HCT116 (cell line): ENCODE measurements at regions not wholly inside any gene's neighbourhood (a gene's known extent, or its start where the extent isn't known, plus 50 kb on each side); places are given as distances from the start of the nearest gene placed in this dataset.

Experiments
- ATAC-seq: fragments of 200-7000 bp; cut with Tn5 transposase; 2 replicates; pipeline ENCODE4 v1.9.1; 2020; ENCODE audit warnings: mild to moderate bottlenecking, moderate library complexity
- BruUV-seq: library from RNA; stranded (reverse); fragments of 400-500 nt; replicated peaks from 2 replicates; lab custom pipeline; 2021; lab: Mats Ljungman, UMichigan
- CTCF ChIA-PET: fragments of 300-600 bp; sonication (Branson Sonifier 250); formaldehyde crosslinking; loops from one replicate; lab custom pipeline; 2021; ENCODE audit warnings: antibody characterized with exemption; lab: Charles Lee
- POLR2A ChIA-PET: fragments of 300-600, 350-600 bp; sonication (Branson Sonifier 250); formaldehyde crosslinking; loops from one replicate; lab custom pipeline; 2021; ENCODE audit warnings: antibody characterized with exemption; lab: Charles Lee
- RAD21 ChIA-PET, 2 experiments: fragments of 300-600 bp; sonication (Branson Sonifier 250); formaldehyde crosslinking; loops; one replicate each; lab custom pipeline; 2023; ENCODE audit warnings: low total read pairs in 2 of 2; ENCODE audit not compliant: uncharacterized antibody in 2 of 2, unreplicated experiment in 2 of 2, low non-redundant PET in 1 of 2; lab: Charles Lee
- DNase-seq: peaks from one replicate; pipeline ENCODE4 v3.0.0-alpha.2; 2010; ENCODE audit warnings: low read depth, low spot score
- H2AFZ ChIP-seq: fragments of 200-600 bp; shearing (Covaris generic), sonication (generic); 2 replicates; pipeline ENCODE4 v1.6.1; 2017; ENCODE audit warnings: low read depth, mixed run types, mixed read lengths, antibody characterized with exemption, low read length; ENCODE audit not compliant: poor library complexity, severe bottlenecking
- H3K27ac ChIP-seq: 2 replicates; pipeline ENCODE4 v1.5.1; 2012; ENCODE audit warnings: low read depth, low read length
- H3K27me3 ChIP-seq: fragments of 200-600 bp; sonication (generic); 2 replicates; pipeline ENCODE4 v1.6.1; 2016; ENCODE audit warnings: mixed run types, low read length, mixed read lengths; ENCODE audit not compliant: insufficient read depth
- H3K36me3 ChIP-seq, 2 experiments: fragments of 200-500 bp in 1 of 2; fragments of 200-600 bp in 1 of 2; sonication (Bioruptor generic) in 1 of 2; sonication (generic) in 1 of 2; 2 replicates each; pipeline versions ENCODE4 v1.5.1 to v1.6.1; 2014 to 2016; ENCODE audit warnings: low read length in 2 of 2, inconsistent platforms in 1 of 2, mixed read lengths in 1 of 2, mixed run types in 1 of 2; ENCODE audit not compliant: insufficient read depth in 2 of 2, control insufficient read depth in 1 of 2
- H3K4me1 ChIP-seq, 2 experiments: fragments of 200-600 bp in 1 of 2; sonication (generic) in 1 of 2; 2 replicates each; pipeline versions ENCODE4 v1.5.1 to v1.6.1; 2012 to 2017; ENCODE audit warnings: low read length in 2 of 2, inconsistent platforms in 1 of 2, mild to moderate bottlenecking in 1 of 2, mixed read lengths in 1 of 2, mixed run types in 1 of 2, moderate library complexity in 1 of 2; ENCODE audit not compliant: insufficient read depth in 2 of 2, control insufficient read depth in 1 of 2
- H3K4me2 ChIP-seq: fragments of 200-600 bp; sonication (generic); 2 replicates; pipeline ENCODE4 v1.6.1; 2017; ENCODE audit warnings: mixed run types, low read length, mixed read lengths
- H3K4me3 ChIP-seq, 2 experiments: fragments of 200-600 bp in 1 of 2; sonication (generic) in 1 of 2; replicated peaks in 1 of 2; 2 replicates each; pipeline ENCODE4 v1.5.1; 2011 to 2016; ENCODE audit warnings: low read length in 2 of 2, control low read depth in 1 of 2, low read depth in 1 of 2, mild to moderate bottlenecking in 1 of 2, mixed read lengths in 1 of 2, mixed run types in 1 of 2
- H3K79me2 ChIP-seq: fragments of 200-600 bp; sonication (generic); 2 replicates; pipeline ENCODE4 v1.6.1; 2017; ENCODE audit warnings: mild to moderate bottlenecking, mixed run types, low read length, moderate library complexity, mixed read lengths; ENCODE audit not compliant: insufficient read depth
- H3K9ac ChIP-seq: fragments of 200-600 bp; sonication (generic); 2 replicates; pipeline ENCODE4 v1.6.1; 2016; ENCODE audit warnings: low read length, mixed read lengths
- H3K9me2 ChIP-seq: fragments of 200-600 bp; sonication (generic), shearing (Covaris generic); 2 replicates; pipeline ENCODE4 v1.6.1; 2017; ENCODE audit warnings: mixed run types, mild to moderate bottlenecking, moderate library complexity; ENCODE audit not compliant: insufficient read depth
- H3K9me3 ChIP-seq, 2 experiments: fragments of 200-500 bp in 1 of 2; fragments of 200-600 bp in 1 of 2; sonication (Bioruptor generic) in 1 of 2; sonication (generic) in 1 of 2; 2 replicates each; pipeline ENCODE4 v1.6.1; 2014 to 2017; ENCODE audit warnings: low read length in 2 of 2, mixed read lengths in 2 of 2, inconsistent platforms in 1 of 2, low read depth in 1 of 2, mild to moderate bottlenecking in 1 of 2, mixed run types in 1 of 2, moderate library complexity in 1 of 2; ENCODE audit not compliant: control insufficient read depth in 1 of 2, insufficient read depth in 1 of 2
- H4K20me1 ChIP-seq: fragments of 200-600 bp; sonication (generic), shearing (Covaris generic); 2 replicates; pipeline ENCODE4 v1.6.1; 2017; ENCODE audit warnings: mixed run types, mild to moderate bottlenecking, moderate library complexity; ENCODE audit not compliant: insufficient read depth
- ATF3 ChIP-seq: IDR thresholded peaks from 2 replicates; pipeline ENCODE4 v1.6.1; 2012
- CBX3 ChIP-seq: IDR thresholded peaks from 2 replicates; pipeline ENCODE4 v1.6.1; 2012; ENCODE audit warnings: low read depth
- CEBPB ChIP-seq: IDR thresholded peaks from 2 replicates; pipeline ENCODE4 v1.6.1; 2012; ENCODE audit warnings: low read depth
- CTCF ChIP-seq, 3 experiments: fragments of 200-600 bp in 1 of 3; sonication (generic) in 1 of 3; IDR thresholded peaks in 2 of 3; conservative IDR thresholded peaks in 1 of 3; 2 replicates each; pipeline ENCODE4 v1.5.1; 2012 to 2017; ENCODE audit warnings: low read depth in 2 of 3, low read length in 2 of 3, antibody characterized with exemption in 1 of 3, borderline replicate concordance in 1 of 3, control low read depth in 1 of 3, mild to moderate bottlenecking in 1 of 3, mixed read lengths in 1 of 3, mixed run types in 1 of 3, moderate library complexity in 1 of 3; ENCODE audit not compliant: insufficient read depth in 1 of 3
- EGR1 ChIP-seq: IDR thresholded peaks from 2 replicates; pipeline ENCODE4 v1.6.1; 2012; ENCODE audit warnings: low read depth
- ELF1 ChIP-seq: IDR thresholded peaks from 2 replicates; pipeline ENCODE4 v1.6.1; 2012; ENCODE audit warnings: low read depth, borderline replicate concordance
- EZH2phosphoT487 ChIP-seq: fragments of 200-600 bp; IDR thresholded peaks from 2 replicates; pipeline ENCODE4 v1.6.1; 2018; ENCODE audit warnings: antibody characterized with exemption, borderline replicate concordance
- JUND ChIP-seq: IDR thresholded peaks from 2 replicates; pipeline ENCODE4 v1.6.1; 2012
- YY1 ChIP-seq: IDR thresholded peaks from 2 replicates; pipeline ENCODE4 v1.6.1; 2011; ENCODE audit warnings: low read length, low read depth, moderate library complexity, mild to moderate bottlenecking; ENCODE audit not compliant: insufficient replicate concordance; ENCODE audit errors: extremely low read depth
- intact Hi-C: fragments of 100-400 bp; cut with micrococcal nuclease; formaldehyde crosslinking; loops from 2 replicates; pipeline ENCODE4 v1.10.0; 2022

- Histone ChIP-seq H3K79me2 (no peaks in the 10 kb centered on the region), H4K20me1 (no peaks in the 10 kb centered on the region), H3K36me3 (no peaks in the 10 kb centered on the region), H3K4me1 (no peaks in the 10 kb centered on the region), H3K9me2 (no peaks in the 10 kb centered on the region), H3K27ac (no peak overlapping the region), H3K9ac (no peak overlapping the region), H3K4me2 (no peak overlapping the region), H3K27me3 (no peaks in the 10 kb centered on the region), H3K4me3 (no peak overlapping the region), H2AFZ (no peak overlapping the region), H3K9me3 (no peaks in the 10 kb centered on the region)
- TF ChIP-seq ELF1 (no peak), CEBPB (no peak), EZH2phosphoT487 (no peak), CTCF (IDR thresholded peaks at IDR 0.05 in 2 of 3, conservative IDR thresholded peaks at IDR 0.05 in 1 of 3; ENCODE audit: borderline replicate concordance in 1 of 3, insufficient read depth in 1 of 3, low read depth in 2 of 3, low read length in 2 of 3) (no peak), CBX3 (no peak), JUND (no peak), ATF3 (no peak), EGR1 (no peak)
- DNase-seq (no peak), ATAC-seq (no peak)
- CTCF ChIA-PET = no interaction called here
- RAD21 ChIA-PET = no interaction called here
- intact Hi-C loops = no loop called here
- POLR2A ChIA-PET = no interaction called here
- no TSS peak for BruUV-seq
These were observed 1203.6 kb upstream of the GJE1 start for GRCh38 chr6:140929121-140929520.

- ChIA-PET CTCF (no interaction called here), RAD21 (no interaction called here), POLR2A (no interaction called here)
- Histone ChIP-seq H3K9me3 (no peaks in the 10 kb centered on the region), H2AFZ (no peak overlapping the region), H3K36me3 (no peaks in the 10 kb centered on the region), H3K9ac (no peak overlapping the region), H4K20me1 (no peaks in the 10 kb centered on the region), H3K4me3 (no peak overlapping the region), H3K27ac (no peak overlapping the region), H3K9me2 (no peaks in the 10 kb centered on the region), H3K4me1 (no peaks in the 10 kb centered on the region), H3K4me2 (no peak overlapping the region), H3K79me2 (no peaks in the 10 kb centered on the region), H3K27me3 (no peaks in the 10 kb centered on the region)
- no peak for DNase-seq
- intact Hi-C loops = loop anchor here (5.0 kb wide), 1 partner anchor 1041 kb away; no protein-coding TSS in a partner anchor
- no TSS peak for BruUV-seq
- TF ChIP-seq CBX3 (no peak), CEBPB (no peak), JUND (no peak), ATF3 (no peak), YY1 (no peak)
- no peak for ATAC-seq
These were observed 1209.7 kb upstream of the GJE1 start for GRCh38 chr6:140923048-140923447.
